Tibial artery (tissue), 4 donors: ENCODE measurements at regions not wholly inside any gene's neighbourhood (a gene's known extent, or its start where the extent isn't known, plus 50 kb on each side); places are given as distances from the start of the nearest gene placed in this dataset.

Experiments
- DNase-seq, 2 donors: peaks; one replicate each; pipeline ENCODE4 v3.0.0-alpha.2; 2019
- H3K27ac ChIP-seq, 2 donors: fragments of 200-600 bp; sonication (generic) in 1 of 2; 1 replicate in 1 of 2; 2 replicates in 1 of 2; pipeline ENCODE4 v1.5.1; 2018 to 2019; ENCODE audit warnings: mild to moderate bottlenecking in 1 of 2
- H3K27me3 ChIP-seq, 2 donors: fragments of 200-600 bp; sonication (generic) in 1 of 2; one replicate each; pipeline versions ENCODE4 v1.5.1 to v1.6.0; 2016 to 2019
- H3K36me3 ChIP-seq, 3 donors: fragments of 200-600 bp; sonication (generic) in 2 of 3; one replicate each; pipeline ENCODE4 v1.5.1; 2016 to 2019; ENCODE audit warnings: mild to moderate bottlenecking in 2 of 3
- H3K4me1 ChIP-seq, 4 donors: fragments of 200-600 bp; sonication (generic) in 2 of 4; 1 replicate in 3 of 4; 2 replicates in 1 of 4; pipeline ENCODE4 v1.5.1; 2016 to 2019
- H3K4me3 ChIP-seq, 2 donors: fragments of 200-600 bp; sonication (generic) in 1 of 2; 1 replicate in 1 of 2; 2 replicates in 1 of 2; pipeline ENCODE4 v1.5.1; 2018 to 2019; ENCODE audit warnings: mild to moderate bottlenecking in 2 of 2
- H3K9me3 ChIP-seq, 3 donors: fragments of 200-600 bp; sonication (generic) in 1 of 3; one replicate each; pipeline ENCODE4 v1.5.1; 2016 to 2019
- CTCF ChIP-seq, 2 experiments: fragments of 200-600 bp in 1 of 2; fragments of 450-650 bp in 1 of 2; IDR thresholded peaks; one replicate each; pipeline ENCODE4 v1.5.1; 2017 to 2019; ENCODE audit warnings: antibody characterized with exemption in 2 of 2, mild to moderate bottlenecking in 1 of 2, moderate library complexity in 1 of 2
- intact Hi-C: fragments of 100-400 bp; cut with DNase I; formaldehyde crosslinking; loops from one replicate; pipeline ENCODE4 v1.15.0; 2023; ENCODE audit warnings: low total_unique reads

GRCh38 chr4:60042231-60042652 is 1157.9 kb upstream of the ADGRL3 start:
- TF ChIP-seq CTCF (IDR thresholded peaks at IDR 0.05), result no peak
- Histone ChIP-seq H3K27me3 (no peaks in the 10 kb centered on the region), H3K4me1 (no peaks in the 10 kb centered on the region), H3K4me3 (no peak overlapping the region), H3K36me3 (no peaks in the 10 kb centered on the region), H3K9me3 (peaks cover 0 to 3% (median 0%) of the 10 kb centered on the region in 3 donors), H3K27ac (no peak overlapping the region)
- no peak for DNase-seq
- intact Hi-C loops, result no loop called here

GRCh38 chr4:60042941-60043340 is 1157.2 kb upstream of the ADGRL3 start:
- H3K4me1 ChIP-seq, result no peaks in the 10 kb centered on the region
- no peak for DNase-seq
- H3K9me3 ChIP-seq, result peaks cover 0 to 3% (median 0%) of the 10 kb centered on the region in 3 donors
- no peaks in the 10 kb centered on the region for H3K27me3 ChIP-seq
- no peaks in the 10 kb centered on the region for H3K36me3 ChIP-seq
- no peak overlapping the region for H3K4me3 ChIP-seq
- TF ChIP-seq CTCF (IDR thresholded peaks at IDR 0.05), result no peak
- no peak overlapping the region for H3K27ac ChIP-seq
- intact Hi-C loops, result no loop called here

- H3K4me1 ChIP-seq, result no peaks in the 10 kb centered on the region
- H3K9me3 ChIP-seq, result no peaks in the 10 kb centered on the region
- intact Hi-C loops, result no loop called here
- H3K4me3 ChIP-seq, result no peak overlapping the region
- TF ChIP-seq CTCF (IDR thresholded peaks at IDR 0.05), result no peak
- no peaks in the 10 kb centered on the region for H3K36me3 ChIP-seq
- no peak overlapping the region for H3K27ac ChIP-seq
- no peak for DNase-seq
- no peaks in the 10 kb centered on the region for H3K27me3 ChIP-seq
Observed at GRCh38 chr4:60078984-60079383, 1121.1 kb upstream of the ADGRL3 start.

- Histone ChIP-seq H3K9me3 (no peaks in the 10 kb centered on the region), H3K27ac (no peak overlapping the region), H3K4me1 (no peaks in the 10 kb centered on the region), H3K27me3 (no peaks in the 10 kb centered on the region), H3K36me3 (no peaks in the 10 kb centered on the region), H3K4me3 (no peak overlapping the region)
- DNase-seq, result no peak
- intact Hi-C loops, result no loop called here
- no peak for TF ChIP-seq CTCF (IDR thresholded peaks at IDR 0.05)
Observed at GRCh38 chr4:60081839-60082238, 1118.3 kb upstream of the ADGRL3 start.

- Histone ChIP-seq H3K36me3 (no peaks in the 10 kb centered on the region), H3K27me3 (no peaks in the 10 kb centered on the region), H3K4me3 (no peak overlapping the region), H3K27ac (no peak overlapping the region), H3K4me1 (no peaks in the 10 kb centered on the region), H3K9me3 (no peaks in the 10 kb centered on the region)
- intact Hi-C loops, result no loop called here
- TF ChIP-seq CTCF (IDR thresholded peaks at IDR 0.05), result no peak
- no peak for DNase-seq
Observed at GRCh38 chr4:60088807-60089486, 1111.2 kb upstream of the ADGRL3 start.
